IMR-90 (cell line): ENCODE measurements at regions not wholly inside any gene's neighbourhood (a gene's known extent, or its start where the extent isn't known, plus 50 kb on each side); places are given as distances from the start of the nearest gene placed in this dataset.

Experiments used
- ATAC-seq: fragments of 200-7000 bp; cut with Tn5 transposase; 2 replicates; pipeline ENCODE4 v1.9.1; 2020; ENCODE audit warnings: low read depth, mild to moderate bottlenecking, moderate library complexity
- BruUV-seq: library from RNA; stranded (reverse); fragments of 400-500 nt; replicated peaks from 2 replicates; lab custom pipeline; 2021; lab: Mats Ljungman, UMichigan
- CTCF ChIA-PET: fragments of 300-600 bp; formaldehyde crosslinking; extraction: SDS; loops from one replicate; lab custom pipeline; 2021; ENCODE audit warnings: antibody characterized with exemption; lab: Yijun Ruan, JAX
- POLR2A ChIA-PET: fragments of 300-600 bp; sonication (Branson Sonifier 250); formaldehyde crosslinking; loops from one replicate; lab custom pipeline; 2022; ENCODE audit warnings: antibody characterized with exemption; ENCODE audit not compliant: unreplicated experiment; lab: Charles Lee
- DNase-seq: peaks from one replicate; pipeline ENCODE4 v3.0.0; 2013
- H2AFZ ChIP-seq: replicated peaks from 2 replicates; pipeline ENCODE3; 2013; ENCODE audit warnings: low read length, mild to moderate bottlenecking; ENCODE audit not compliant: poor library complexity
- H2AK5ac ChIP-seq: 2 replicates; pipeline ENCODE4 v1.6.1; 2013; ENCODE audit warnings: low read depth, low read length, inconsistent platforms
- H2AK9ac ChIP-seq: replicated peaks from 2 replicates; pipeline ENCODE3; 2013; ENCODE audit warnings: mild to moderate bottlenecking, low read depth, low read length, moderate library complexity; ENCODE audit not compliant: poor library complexity
- H2BK120ac ChIP-seq: 2 replicates; pipeline ENCODE4 v1.6.1; 2013; ENCODE audit warnings: low read depth, low read length, inconsistent platforms
- H2BK15ac ChIP-seq: 3 replicates; pipeline ENCODE4 v1.6.1; 2013; ENCODE audit warnings: low read depth, low read length, inconsistent platforms
- H2BK20ac ChIP-seq: 2 replicates; pipeline ENCODE4 v1.6.1; 2013; ENCODE audit warnings: low read depth, mild to moderate bottlenecking, inconsistent platforms, low read length, moderate library complexity
- H2BK5ac ChIP-seq: 2 replicates; pipeline ENCODE4 v1.6.1; 2013; ENCODE audit warnings: mild to moderate bottlenecking, low read depth, low read length, inconsistent platforms; ENCODE audit not compliant: poor library complexity, severe bottlenecking
- H3K14ac ChIP-seq: replicated peaks from 2 replicates; pipeline ENCODE4 v1.6.1; 2013; ENCODE audit warnings: low read depth, low read length, inconsistent platforms
- H3K18ac ChIP-seq: 2 replicates; pipeline ENCODE4 v1.6.1; 2013; ENCODE audit warnings: low read depth, low read length, control low read depth
- H3K23ac ChIP-seq: 2 replicates; pipeline ENCODE4 v1.6.1; 2013; ENCODE audit warnings: low read depth, low read length, inconsistent platforms
- H3K27ac ChIP-seq: 2 replicates; pipeline ENCODE4 v1.5.1; 2013; ENCODE audit warnings: mild to moderate bottlenecking, control low read depth, low read length; ENCODE audit not compliant: insufficient read depth
- H3K27me3 ChIP-seq: 2 replicates; pipeline ENCODE4 v1.6.1; 2013; ENCODE audit warnings: low read length; ENCODE audit not compliant: control insufficient read depth, insufficient read depth
- H3K36me3 ChIP-seq: 2 replicates; pipeline ENCODE4 v1.6.1; 2013; ENCODE audit warnings: low read length, mixed read lengths; ENCODE audit not compliant: control insufficient read depth, insufficient read depth
- H3K4ac ChIP-seq: 2 replicates; pipeline ENCODE4 v1.6.1; 2013; ENCODE audit warnings: low read depth, low read length, inconsistent platforms
- H3K4me1 ChIP-seq: 2 replicates; pipeline ENCODE4 v1.6.1; 2013; ENCODE audit warnings: low read length, mixed read lengths; ENCODE audit not compliant: control insufficient read depth, insufficient read depth
- H3K4me2 ChIP-seq: 2 replicates; pipeline ENCODE4 v1.6.1; 2013; ENCODE audit warnings: low read depth, mild to moderate bottlenecking, control low read depth, low read length, moderate library complexity
- H3K4me3 ChIP-seq: 2 replicates; pipeline ENCODE4 v1.5.1; 2013; ENCODE audit warnings: low read depth, mild to moderate bottlenecking, control low read depth, low read length, moderate library complexity; ENCODE audit not compliant: insufficient read depth
- H3K56ac ChIP-seq: 2 replicates; pipeline ENCODE4 v1.6.1; 2013; ENCODE audit warnings: low read length, inconsistent platforms; ENCODE audit not compliant: insufficient read depth; ENCODE audit errors: extremely low read depth
- H3K79me1 ChIP-seq, 2 experiments: 2 replicates each; pipeline ENCODE4 v1.6.1; 2013; ENCODE audit warnings: low read length in 2 of 2, inconsistent platforms in 1 of 2, low read depth in 1 of 2
- H3K9ac ChIP-seq: 2 replicates; pipeline ENCODE4 v1.6.1; 2013; ENCODE audit warnings: low read depth, low read length, control low read depth
- H3K9me1 ChIP-seq: 2 replicates; pipeline ENCODE4 v1.6.1; 2013; ENCODE audit warnings: low read length, inconsistent platforms; ENCODE audit not compliant: insufficient read depth
- H3K9me3 ChIP-seq: 2 replicates; pipeline ENCODE4 v1.6.1; 2013; ENCODE audit warnings: low read length; ENCODE audit not compliant: control insufficient read depth, insufficient read depth
- H4K20me1 ChIP-seq: 2 replicates; pipeline ENCODE4 v1.6.1; 2013; ENCODE audit warnings: low read length, inconsistent platforms; ENCODE audit not compliant: insufficient read depth
- H4K5ac ChIP-seq: 2 replicates; pipeline ENCODE4 v1.6.1; 2013; ENCODE audit warnings: mild to moderate bottlenecking, low read depth, low read length, control low read depth
- H4K8ac ChIP-seq, 2 experiments: 2 replicates each; pipeline ENCODE4 v1.6.1; 2013; ENCODE audit warnings: low read depth in 2 of 2, low read length in 2 of 2, control low read depth in 1 of 2, inconsistent platforms in 1 of 2
- H4K91ac ChIP-seq: 2 replicates; pipeline ENCODE4 v1.6.1; 2013; ENCODE audit warnings: low read depth, low read length, inconsistent platforms; ENCODE audit not compliant: insufficient read depth
- BHLHE40 ChIP-seq: fragments of 150-350 bp; IDR thresholded peaks from 2 replicates; pipeline ENCODE4 v1.6.1; 2016; ENCODE audit warnings: mild to moderate bottlenecking, low read depth, low read length
- CEBPB ChIP-seq: IDR thresholded peaks from 2 replicates; pipeline ENCODE4 v1.6.1; 2012; ENCODE audit warnings: low read depth, low read length, improper control_type of control experiment
- CHD1 ChIP-seq: IDR thresholded peaks from 2 replicates; pipeline ENCODE4 v1.6.1; 2012; ENCODE audit warnings: low read depth, low read length, improper control_type of control experiment
- CTCF ChIP-seq: conservative IDR thresholded peaks from 2 replicates; pipeline ENCODE4 v1.5.1; 2012; ENCODE audit warnings: mild to moderate bottlenecking, low read depth, low read length, improper control_type of control experiment
- ELK1 ChIP-seq: fragments of 150-350 bp; IDR thresholded peaks from 2 replicates; pipeline ENCODE4 v1.6.1; 2016; ENCODE audit warnings: low read depth, mild to moderate bottlenecking, low read length, moderate library complexity, borderline replicate concordance
- FOS ChIP-seq: fragments of 150-350 bp; IDR thresholded peaks from 2 replicates; pipeline ENCODE4 v1.6.1; 2016; ENCODE audit warnings: low read depth, low read length
- MAFK ChIP-seq: IDR thresholded peaks from 2 replicates; pipeline ENCODE4 v1.6.1; 2012; ENCODE audit warnings: low read depth, low read length, improper control_type of control experiment
- MAZ ChIP-seq: IDR thresholded peaks from 2 replicates; pipeline ENCODE4 v1.6.1; 2012; ENCODE audit warnings: low read depth, mild to moderate bottlenecking, low read length, improper control_type of control experiment, moderate library complexity, borderline replicate concordance
- MXI1 ChIP-seq: IDR thresholded peaks from 2 replicates; pipeline ENCODE4 v1.6.1; 2012; ENCODE audit warnings: low read depth, mild to moderate bottlenecking, low read length, moderate library complexity, borderline replicate concordance
- NFE2L2 ChIP-seq: fragments of 150-350 bp; IDR thresholded peaks from 2 replicates; pipeline ENCODE4 v1.6.1; 2016; ENCODE audit warnings: low read depth, mild to moderate bottlenecking, low read length
- POLR2A ChIP-seq: IDR thresholded peaks from 2 replicates; pipeline ENCODE4 v1.6.1; 2012; ENCODE audit warnings: mild to moderate bottlenecking, low read depth, low read length
- RAD21 ChIP-seq: IDR thresholded peaks from 2 replicates; pipeline ENCODE4 v1.6.1; 2012; ENCODE audit warnings: low read length, improper control_type of control experiment
- RCOR1 ChIP-seq: IDR thresholded peaks from 2 replicates; pipeline ENCODE4 v1.6.1; 2012; ENCODE audit warnings: mild to moderate bottlenecking, low read length, improper control_type of control experiment; ENCODE audit not compliant: insufficient replicate concordance
- RFX5 ChIP-seq: IDR thresholded peaks from 2 replicates; pipeline ENCODE4 v1.8.0; 2012; ENCODE audit warnings: low read depth, mild to moderate bottlenecking, low read length, moderate library complexity
- SMC3 ChIP-seq: fragments of 150-350 bp; IDR thresholded peaks from 2 replicates; pipeline ENCODE4 v1.6.1; 2016; ENCODE audit warnings: low read depth, mild to moderate bottlenecking, antibody characterized with exemption, low read length, moderate library complexity
- USF2 ChIP-seq: fragments of 150-350 bp; IDR thresholded peaks from 2 replicates; pipeline ENCODE4 v1.6.1; 2017; ENCODE audit warnings: mild to moderate bottlenecking, antibody characterized with exemption, low read length, low read depth
- WGBS, 2 experiments: methylation state at CpG; one replicate each; pipeline versions ENCODE4 v1.1.5 to v1.1.7; 2013; ENCODE audit warnings: missing lambda C conversion rate in 2 of 2; ENCODE audit not compliant: insufficient read length in 1 of 2; ENCODE audit errors: extremely low coverage in 2 of 2; 5-methylcytosine and 5-hydroxymethylcytosine counted together
- dilution Hi-C: fragments of 300-500 bp; cut with HindIII; formaldehyde crosslinking; loops from one replicate; pipeline ENCODE4 v1.14.3; 2018; ENCODE audit warnings: low sequenced_read_pairs; ENCODE audit not compliant: unreplicated experiment
- in situ Hi-C: fragments of 300-500 bp; cut with MboI; formaldehyde crosslinking; loops from 3 replicates; pipeline ENCODE4 v1.14.3; 2019; ENCODE audit warnings: low sequenced_read_pairs, inconsistent platforms, mixed read lengths
- intact Hi-C: fragments of 100-400 bp; cut with micrococcal nuclease; formaldehyde crosslinking; loops from 2 replicates; pipeline ENCODE4 v1.10.0; 2022

GRCh38 chr4:160326110-160326509 is 1223.2 kb downstream of the RAPGEF2 start:
- Histone ChIP-seq H2BK120ac (no peak overlapping the region), H3K4me3 (no peak overlapping the region), H3K9me1 (no peaks in the 10 kb centered on the region), H2BK15ac (no peak overlapping the region), H3K18ac (no peak overlapping the region), H4K20me1 (no peaks in the 10 kb centered on the region), H3K27ac (no peak overlapping the region), H4K8ac (no peak overlapping the region), H4K91ac (no peak overlapping the region), H3K9ac (no peak overlapping the region), H3K4me1 (no peaks in the 10 kb centered on the region), H3K4ac (no peak overlapping the region), H2AK9ac (no peak overlapping the region), H3K23ac (no peak overlapping the region), H3K79me1 (no peaks in the 10 kb centered on the region), H3K56ac (no peak overlapping the region), H3K27me3 (no peaks in the 10 kb centered on the region), H3K9me3 (peaks cover 2% of the 10 kb centered on the region; the same call in 1 of the 2 replicates), H2BK20ac (no peak overlapping the region), H2BK5ac (no peak overlapping the region), H4K5ac (no peak overlapping the region), H2AK5ac (no peak overlapping the region), H3K36me3 (no peaks in the 10 kb centered on the region), H2AFZ (no peak overlapping the region), H3K14ac (no peak overlapping the region), H3K4me2 (no peak overlapping the region)
- POLR2A ChIA-PET: no interaction called here
- CTCF ChIA-PET: no interaction called here
- ATAC-seq (no peak), DNase-seq (no peak)
- TF ChIP-seq CTCF (no peak), CHD1 (no peak), POLR2A (no peak), RAD21 (no peak), MAZ (no peak), FOS (no peak), CEBPB (no peak), NFE2L2 (no peak), SMC3 (no peak), RCOR1 (no peak), BHLHE40 (no peak), MXI1 (no peak), RFX5 (no peak), USF2 (no peak), MAFK (no peak), ELK1 (no peak)
- in situ Hi-C loops: no loop called here
- BruUV-seq: no TSS peak
- no CpG with 5 or more reads among the region's 5 CpGs for WGBS, 2 experiments
- intact Hi-C loops: no loop called here
- dilution Hi-C loops: no loop called here
